ENCODE measurements at regions not wholly inside any gene's neighbourhood (a gene's known extent, or its start where the extent isn't known, plus 50 kb on each side); places are given as distances from the start of the nearest gene placed in this dataset.

GRCh38 chr12:127896661-127897060 lies 370.3 kb upstream of the TMEM132C start:
- Mint-ChIP-seq H3K27me3 (ENCODE audit: insufficient read depth, low read depth) (no peaks in the 10 kb centered on the region), H3K4me1 (peaks cover 4% of the 10 kb centered on the region), H3K27ac (no peak overlapping the region), H3K36me3 (no peaks in the 10 kb centered on the region), H3K9me3 (no peaks in the 10 kb centered on the region), H3K4me3 (no peak overlapping the region)
- Histone ChIP-seq H2AFZ (replicated peaks) (no peak overlapping the region), H3K4me1 (no peaks in the 10 kb centered on the region), H3K79me2 (ENCODE audit: low read depth) (no peaks in the 10 kb centered on the region), H3K4me3 (no peak overlapping the region), H3K27ac (no peak overlapping the region), H3K4me2 (no peak overlapping the region), H3K9ac (no peak overlapping the region), H3K9me3 (ENCODE audit: low read depth) (no peaks in the 10 kb centered on the region), H3K36me3 (no peaks in the 10 kb centered on the region), H4K20me1 (ENCODE audit: low read depth) (no peaks in the 10 kb centered on the region), H3F3A (ENCODE audit: low read depth) (no peaks in the 10 kb centered on the region), H3K27me3 (no peaks in the 10 kb centered on the region)
- no peak for DNase-seq (ENCODE audit: low spot score)
- TF ChIP-seq EZH2phosphoT487 (IDR thresholded peaks at IDR 0.05) (no peak), EZH2 (IDR thresholded peaks at IDR 0.05) (no peak), CTCF (IDR thresholded peaks at IDR 0.05) (no peak)

- Mint-ChIP-seq H3K9me3 (no peaks in the 10 kb centered on the region), H3K36me3 (no peaks in the 10 kb centered on the region), H3K4me3 (no peak overlapping the region), H3K27ac (no peak overlapping the region), H3K4me1 (peaks cover 4% of the 10 kb centered on the region), H3K27me3 (ENCODE audit: insufficient read depth, low read depth) (no peaks in the 10 kb centered on the region)
- Histone ChIP-seq H3K9me3 (ENCODE audit: low read depth) (no peaks in the 10 kb centered on the region), H3K4me1 (no peaks in the 10 kb centered on the region), H3K4me3 (no peak overlapping the region), H3K27ac (no peak overlapping the region), H3K79me2 (ENCODE audit: low read depth) (no peaks in the 10 kb centered on the region), H3K9ac (no peak overlapping the region), H3K36me3 (no peaks in the 10 kb centered on the region), H4K20me1 (ENCODE audit: low read depth) (no peaks in the 10 kb centered on the region), H2AFZ (replicated peaks) (peak overlapping the region; percentile 34), H3K27me3 (no peaks in the 10 kb centered on the region), H3K4me2 (no peak overlapping the region), H3F3A (ENCODE audit: low read depth) (no peaks in the 10 kb centered on the region)
- TF ChIP-seq EZH2 (IDR thresholded peaks at IDR 0.05) (no peak), CTCF (IDR thresholded peaks at IDR 0.05) (no peak), EZH2phosphoT487 (IDR thresholded peaks at IDR 0.05) (no peak)
- DNase-seq (ENCODE audit: low spot score) = no peak
These were observed 368.4 kb upstream of the TMEM132C start for GRCh38 chr12:127898616-127899015.

GRCh38 chr12:127899971-127900370 lies 367.0 kb upstream of the TMEM132C start:
- TF ChIP-seq EZH2phosphoT487 (IDR thresholded peaks at IDR 0.05) (no peak), CTCF (IDR thresholded peaks at IDR 0.05) (no peak), EZH2 (IDR thresholded peaks at IDR 0.05) (no peak)
- Histone ChIP-seq H3F3A (ENCODE audit: low read depth) (no peaks in the 10 kb centered on the region), H4K20me1 (ENCODE audit: low read depth) (no peaks in the 10 kb centered on the region), H2AFZ (replicated peaks) (no peak overlapping the region), H3K9me3 (ENCODE audit: low read depth) (no peaks in the 10 kb centered on the region), H3K27ac (no peak overlapping the region), H3K4me1 (no peaks in the 10 kb centered on the region), H3K9ac (no peak overlapping the region), H3K36me3 (no peaks in the 10 kb centered on the region), H3K79me2 (ENCODE audit: low read depth) (no peaks in the 10 kb centered on the region), H3K4me2 (no peak overlapping the region), H3K4me3 (no peak overlapping the region), H3K27me3 (no peaks in the 10 kb centered on the region)
- H3K4me1 Mint-ChIP-seq = no peaks in the 10 kb centered on the region
- H3K36me3 Mint-ChIP-seq = no peaks in the 10 kb centered on the region
- no peaks in the 10 kb centered on the region for H3K27me3 Mint-ChIP-seq (ENCODE audit: insufficient read depth, low read depth)
- H3K4me3 Mint-ChIP-seq = no peak overlapping the region
- H3K9me3 Mint-ChIP-seq = no peaks in the 10 kb centered on the region
- no peak for DNase-seq (ENCODE audit: low spot score)
- no peak overlapping the region for H3K27ac Mint-ChIP-seq

- no peak overlapping the region for H3K27ac ChIP-seq
- H3F3A ChIP-seq (ENCODE audit: low read depth) = no peaks in the 10 kb centered on the region
- H3K9ac ChIP-seq = no peak overlapping the region
- Mint-ChIP-seq H3K4me1 (no peaks in the 10 kb centered on the region), H3K27me3 (ENCODE audit: insufficient read depth, low read depth) (no peaks in the 10 kb centered on the region), H3K4me3 (no peak overlapping the region), H3K9me3 (no peaks in the 10 kb centered on the region), H3K36me3 (no peaks in the 10 kb centered on the region), H3K27ac (no peak overlapping the region)
- H3K79me2 ChIP-seq (ENCODE audit: low read depth) = no peaks in the 10 kb centered on the region
- H4K20me1 ChIP-seq (ENCODE audit: low read depth) = no peaks in the 10 kb centered on the region
- no peak for DNase-seq (ENCODE audit: low spot score)
- TF ChIP-seq EZH2 (IDR thresholded peaks at IDR 0.05) = no peak
- TF ChIP-seq EZH2phosphoT487 (IDR thresholded peaks at IDR 0.05) = no peak
- TF ChIP-seq CTCF (IDR thresholded peaks at IDR 0.05) = no peak
- no peaks in the 10 kb centered on the region for H3K36me3 ChIP-seq
- H3K4me3 ChIP-seq = no peak overlapping the region
- H3K4me2 ChIP-seq = no peak overlapping the region
- H3K9me3 ChIP-seq (ENCODE audit: low read depth) = no peaks in the 10 kb centered on the region
- no peaks in the 10 kb centered on the region for H3K27me3 ChIP-seq
- no peak overlapping the region for H2AFZ ChIP-seq (replicated peaks)
- H3K4me1 ChIP-seq = no peaks in the 10 kb centered on the region
These were observed 366.6 kb upstream of the TMEM132C start for GRCh38 chr12:127900386-127900785.
